MM.1S (cell line): ENCODE measurements at regions not wholly inside any gene's neighbourhood (a gene's known extent, or its start where the extent isn't known, plus 50 kb on each side); places are given as distances from the start of the nearest gene placed in this dataset.

Experiments
- EZH2 ChIP-seq: fragments of 300-600 bp; sonication (generic); optimal IDR thresholded peaks from 2 replicates; pipeline ENCODE3; 2017; ENCODE audit warnings: low read depth, mild to moderate bottlenecking, antibody characterized with exemption, low read length, mixed read lengths
- TF ChIP-seq, protein P1 (sequence below): fragments of 300-600 bp; sonication (generic); IDR thresholded peaks from 2 replicates; pipeline ENCODE4 v1.5.1; 2016; ENCODE audit warnings: antibody characterized with exemption, low read length, mixed read lengths

DNA sequence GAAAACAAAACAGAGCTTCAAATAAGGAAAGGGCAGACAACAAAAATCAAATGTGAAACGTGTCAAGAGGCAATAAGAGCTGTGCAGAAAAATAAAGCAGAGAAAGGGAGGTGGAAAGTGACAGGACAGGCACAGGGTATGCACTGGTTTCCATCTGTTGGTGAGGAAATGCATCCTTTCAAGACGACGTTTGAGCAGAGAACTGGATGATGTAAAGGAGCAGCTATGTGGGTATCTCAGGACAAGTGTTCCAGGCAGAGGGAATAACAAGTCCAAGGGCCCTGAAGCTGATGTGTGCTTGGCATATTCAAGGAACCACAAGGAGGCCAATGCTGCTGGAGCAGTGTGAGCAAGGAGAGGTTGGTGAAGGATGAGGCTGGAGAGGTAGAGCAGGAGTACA lies 168.9 kb upstream of the SERPINE2 start:
- TF ChIP-seq, protein P1, sequence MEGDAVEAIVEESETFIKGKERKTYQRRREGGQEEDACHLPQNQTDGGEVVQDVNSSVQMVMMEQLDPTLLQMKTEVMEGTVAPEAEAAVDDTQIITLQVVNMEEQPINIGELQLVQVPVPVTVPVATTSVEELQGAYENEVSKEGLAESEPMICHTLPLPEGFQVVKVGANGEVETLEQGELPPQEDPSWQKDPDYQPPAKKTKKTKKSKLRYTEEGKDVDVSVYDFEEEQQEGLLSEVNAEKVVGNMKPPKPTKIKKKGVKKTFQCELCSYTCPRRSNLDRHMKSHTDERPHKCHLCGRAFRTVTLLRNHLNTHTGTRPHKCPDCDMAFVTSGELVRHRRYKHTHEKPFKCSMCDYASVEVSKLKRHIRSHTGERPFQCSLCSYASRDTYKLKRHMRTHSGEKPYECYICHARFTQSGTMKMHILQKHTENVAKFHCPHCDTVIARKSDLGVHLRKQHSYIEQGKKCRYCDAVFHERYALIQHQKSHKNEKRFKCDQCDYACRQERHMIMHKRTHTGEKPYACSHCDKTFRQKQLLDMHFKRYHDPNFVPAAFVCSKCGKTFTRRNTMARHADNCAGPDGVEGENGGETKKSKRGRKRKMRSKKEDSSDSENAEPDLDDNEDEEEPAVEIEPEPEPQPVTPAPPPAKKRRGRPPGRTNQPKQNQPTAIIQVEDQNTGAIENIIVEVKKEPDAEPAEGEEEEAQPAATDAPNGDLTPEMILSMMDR: no peak
- no peak for TF ChIP-seq EZH2
